NCI-H82 (cell line): ENCODE measurements at regions not wholly inside any gene's neighbourhood (a gene's known extent, or its start where the extent isn't known, plus 50 kb on each side); places are given as distances from the start of the nearest gene placed in this dataset.

Experiments
- DNase-seq: peaks from one replicate; lab custom pipeline; 2025; lab: John Stamatoyannopoulos, UW

GRCh38 chr6:170177772-170178560 is 112.9 kb downstream of the DLL1 start:
- DNase-seq, result peak; percentile 47

GRCh38 chr6:170176898-170177771 is 113.7 kb downstream of the DLL1 start:
- DNase-seq, result peak; percentile 84

GRCh38 chr6:170176136-170176897 is 114.6 kb downstream of the DLL1 start:
- DNase-seq, result peak; percentile 91

GRCh38 chr6:170175644-170176135 is 115.2 kb downstream of the DLL1 start:
- no peak for DNase-seq

GRCh38 chr6:170174771-170175643 is 115.9 kb downstream of the DLL1 start:
- DNase-seq, result no peak

GRCh38 chr6:170174124-170174770 is 116.6 kb downstream of the DLL1 start:
- DNase-seq, result no peak

GRCh38 chr6:170173335-170173881 is 117.5 kb downstream of the DLL1 start:
- DNase-seq, result no peak

- no peak for DNase-seq
These were observed 118.0 kb downstream of the DLL1 start for GRCh38 chr6:170172825-170173256.

GRCh38 chr6:170172392-170172791 is 118.5 kb downstream of the DLL1 start:
- DNase-seq, result no peak

- no peak for DNase-seq
These were observed 123.2 kb downstream of the DLL1 start for GRCh38 chr6:170167657-170168159.

- DNase-seq, result no peak
These were observed 124.3 kb downstream of the DLL1 start for GRCh38 chr6:170166511-170167122.

GRCh38 chr6:170165471-170166117 is 125.3 kb downstream of the DLL1 start:
- no peak for DNase-seq

- DNase-seq, result no peak
These were observed 125.8 kb downstream of the DLL1 start for GRCh38 chr6:170165085-170165470.

GRCh38 chr6:170164271-170164900 is 126.5 kb downstream of the DLL1 start:
- DNase-seq, result no peak

GRCh38 chr6:170163405-170164170 is 127.3 kb downstream of the DLL1 start:
- DNase-seq, result no peak

- no peak for DNase-seq
These were observed 128.0 kb downstream of the DLL1 start for GRCh38 chr6:170162775-170163404.

GRCh38 chr6:170162011-170162774 is 128.7 kb downstream of the DLL1 start:
- no peak for DNase-seq
